ENCODE measurements at regions not wholly inside any gene's neighbourhood (a gene's known extent, or its start where the extent isn't known, plus 50 kb on each side); places are given as distances from the start of the nearest gene placed in this dataset.

DNA sequence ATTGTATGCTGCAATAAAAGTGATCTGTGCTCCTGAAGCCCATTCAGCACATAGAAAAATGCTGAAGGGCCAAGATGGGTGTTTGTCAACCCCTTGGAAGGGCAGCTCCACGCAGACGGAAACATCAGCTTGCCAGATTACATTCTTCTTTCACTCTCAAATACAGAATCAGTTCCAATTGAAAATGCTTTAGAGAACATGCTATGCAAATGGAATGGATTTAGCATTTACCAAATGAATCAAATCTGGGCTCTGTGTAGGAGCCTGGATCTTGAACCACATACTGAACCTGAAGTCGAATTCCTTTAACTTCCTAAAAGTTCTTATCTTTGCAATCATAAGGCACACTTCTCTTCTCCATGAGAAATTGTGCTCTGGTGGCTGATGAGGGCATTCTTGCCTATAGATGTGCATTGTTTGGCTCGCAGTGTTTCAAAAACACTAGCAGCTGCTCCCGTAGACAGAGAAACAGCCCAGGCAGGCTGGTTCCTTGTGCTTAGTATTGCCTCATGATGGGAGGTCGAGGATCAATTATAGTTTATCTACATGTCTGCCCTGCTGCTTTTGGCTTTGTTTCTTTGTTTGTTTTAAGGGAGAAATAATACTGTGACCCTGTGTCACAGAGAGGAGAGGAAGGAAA, 489.8 kb upstream of the FLRT2 start:
- TF ChIP-seq, protein P1, sequence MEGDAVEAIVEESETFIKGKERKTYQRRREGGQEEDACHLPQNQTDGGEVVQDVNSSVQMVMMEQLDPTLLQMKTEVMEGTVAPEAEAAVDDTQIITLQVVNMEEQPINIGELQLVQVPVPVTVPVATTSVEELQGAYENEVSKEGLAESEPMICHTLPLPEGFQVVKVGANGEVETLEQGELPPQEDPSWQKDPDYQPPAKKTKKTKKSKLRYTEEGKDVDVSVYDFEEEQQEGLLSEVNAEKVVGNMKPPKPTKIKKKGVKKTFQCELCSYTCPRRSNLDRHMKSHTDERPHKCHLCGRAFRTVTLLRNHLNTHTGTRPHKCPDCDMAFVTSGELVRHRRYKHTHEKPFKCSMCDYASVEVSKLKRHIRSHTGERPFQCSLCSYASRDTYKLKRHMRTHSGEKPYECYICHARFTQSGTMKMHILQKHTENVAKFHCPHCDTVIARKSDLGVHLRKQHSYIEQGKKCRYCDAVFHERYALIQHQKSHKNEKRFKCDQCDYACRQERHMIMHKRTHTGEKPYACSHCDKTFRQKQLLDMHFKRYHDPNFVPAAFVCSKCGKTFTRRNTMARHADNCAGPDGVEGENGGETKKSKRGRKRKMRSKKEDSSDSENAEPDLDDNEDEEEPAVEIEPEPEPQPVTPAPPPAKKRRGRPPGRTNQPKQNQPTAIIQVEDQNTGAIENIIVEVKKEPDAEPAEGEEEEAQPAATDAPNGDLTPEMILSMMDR (IDR thresholded peaks at IDR 0.05) = no peak
- no peak for TF ChIP-seq POLR2A (IDR thresholded peaks at IDR 0.05)

All from upper lobe of left lung (tissue), 4 donors.